ENCODE measurements at regions not wholly inside any gene's neighbourhood (a gene's known extent, or its start where the extent isn't known, plus 50 kb on each side); places are given as distances from the start of the nearest gene placed in this dataset.

DNA sequence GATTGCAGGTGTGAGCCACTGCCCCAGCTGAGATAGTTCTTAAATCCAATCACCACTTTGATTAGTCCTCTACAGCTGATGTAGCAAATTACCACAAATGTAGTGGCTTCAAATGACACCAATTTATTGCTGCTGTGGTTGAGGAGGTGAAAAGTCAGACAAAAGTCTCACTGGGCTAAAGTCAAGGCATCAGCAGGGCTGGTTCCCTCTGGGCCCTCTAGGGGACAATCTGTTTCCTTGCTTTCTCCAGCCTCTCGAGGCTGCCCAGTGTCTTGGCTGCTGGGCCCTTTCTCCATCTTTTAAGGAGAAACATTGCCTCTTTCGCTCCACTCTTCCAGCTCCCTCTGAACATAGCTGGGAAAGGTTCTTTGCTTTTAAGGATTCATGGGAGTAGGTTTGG, 50.5 kb upstream of the SHANK2 start:
- TF ChIP-seq GATA2 (IDR thresholded peaks at IDR 0.05; ENCODE audit: low read depth, low read length), result no peak
- no peak for TF ChIP-seq GATA3 (IDR thresholded peaks at IDR 0.05; ENCODE audit: low read depth, low read length)
